GM12891 (cell line): ENCODE measurements at regions not wholly inside any gene's neighbourhood (a gene's known extent, or its start where the extent isn't known, plus 50 kb on each side); places are given as distances from the start of the nearest gene placed in this dataset.

ENCODE experiments used
- DNase-seq: peaks from one replicate; pipeline ENCODE4 v3.0.0; 2011; ENCODE audit warnings: low spot score; ENCODE audit not compliant: insufficient read length
- FAIRE-seq: peaks from 2 replicates; lab custom pipeline; 2011; peaks lifted over from hg19 to GRCh38; lab: Jason Lieb, UNC
- PAX5 ChIP-seq: IDR thresholded peaks from 2 replicates; pipeline ENCODE4 v1.6.1; 2011; ENCODE audit warnings: low read length, moderate library complexity, mild to moderate bottlenecking; ENCODE audit not compliant: insufficient read depth, severe bottlenecking
- POLR2A ChIP-seq: IDR thresholded peaks from 2 replicates; pipeline ENCODE4 v1.6.1; 2011; ENCODE audit warnings: low read depth, low read length, control low read depth
- POLR2AphosphoS5 ChIP-seq: IDR thresholded peaks from 2 replicates; pipeline ENCODE4 v1.6.1; 2011; ENCODE audit warnings: low read depth, low read length, control low read depth
- POU2F2 ChIP-seq: IDR thresholded peaks from 2 replicates; pipeline ENCODE4 v1.6.1; 2011; ENCODE audit warnings: low read depth, mild to moderate bottlenecking, control low read depth, low read length, moderate library complexity
- SPI1 ChIP-seq: IDR thresholded peaks from 2 replicates; pipeline ENCODE4 v1.6.1; 2011; ENCODE audit warnings: low read depth, low read length, control low read depth
- TAF1 ChIP-seq: IDR thresholded peaks from 2 replicates; pipeline ENCODE4 v1.6.1; 2011; ENCODE audit warnings: low read depth, low read length, control low read depth

DNA sequence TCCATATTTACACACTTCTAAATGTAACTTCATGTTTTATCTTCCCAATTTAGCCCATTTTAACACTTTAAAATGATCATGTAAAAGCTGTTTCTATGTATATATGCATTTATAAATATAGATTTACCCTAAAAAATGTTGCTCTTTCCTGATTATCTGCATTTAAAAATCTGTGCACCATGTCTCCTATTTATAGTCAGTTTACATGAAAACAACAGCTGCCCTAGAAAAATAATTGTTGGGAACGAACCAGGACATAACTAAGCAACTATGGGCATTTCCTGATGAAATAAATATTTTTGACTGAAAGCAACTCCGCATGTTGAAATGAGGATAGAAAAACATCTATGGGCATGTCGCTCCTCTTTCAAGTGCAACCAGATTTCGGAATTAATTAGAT lies 1368.2 kb downstream of the FAM181B start:
- no peak for DNase-seq
- TF ChIP-seq TAF1 (no peak), POLR2AphosphoS5 (no peak), PAX5 (no peak), POU2F2 (no peak), SPI1 (no peak), POLR2A (no peak)
- FAIRE-seq, result no peak

DNA sequence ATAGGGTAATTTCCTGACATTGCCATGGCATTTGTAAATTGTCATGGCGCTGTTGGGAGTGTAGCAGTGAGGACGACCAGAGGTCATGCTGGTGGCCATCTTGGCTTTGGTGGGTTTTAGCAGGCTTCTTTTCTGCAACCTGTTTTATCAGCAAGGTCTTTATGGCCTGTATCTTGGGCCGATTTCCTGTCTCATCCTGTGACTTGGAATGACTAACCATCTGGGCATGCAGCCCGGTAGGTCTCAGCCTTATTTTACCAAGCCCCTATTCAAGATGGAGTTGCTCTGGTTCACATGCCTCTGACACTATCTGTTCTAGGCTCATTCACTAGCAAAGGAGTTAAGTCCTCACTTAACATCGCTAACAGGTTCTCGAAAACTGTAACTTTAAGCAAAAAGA lies 1374.2 kb downstream of the FAM181B start:
- TF ChIP-seq PAX5, result no peak
- FAIRE-seq (no peak), DNase-seq (no peak)

DNA sequence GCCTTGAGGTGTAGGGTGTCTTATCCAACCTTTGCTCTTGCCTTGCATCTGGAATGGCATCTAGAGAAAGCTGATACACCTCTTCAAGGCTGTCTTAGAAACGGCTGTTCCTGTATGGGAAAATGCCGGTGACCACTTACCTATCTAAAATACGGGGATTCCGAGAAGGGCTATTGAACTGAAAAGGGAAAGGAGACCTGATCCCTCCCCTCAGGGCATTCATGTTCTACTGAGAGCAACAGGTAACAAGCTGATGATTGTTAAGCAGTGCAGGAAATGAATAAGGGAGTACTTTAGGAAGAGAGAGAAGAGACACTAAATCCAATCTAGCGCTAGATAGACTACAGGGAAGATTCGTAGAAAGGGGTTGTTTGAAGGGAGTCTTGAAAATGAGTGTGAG lies 1388.1 kb downstream of the FAM181B start:
- DNase-seq (no peak), FAIRE-seq (no peak)
- no peak for TF ChIP-seq POU2F2
- TF ChIP-seq SPI1, result no peak
- no peak for TF ChIP-seq PAX5

DNA sequence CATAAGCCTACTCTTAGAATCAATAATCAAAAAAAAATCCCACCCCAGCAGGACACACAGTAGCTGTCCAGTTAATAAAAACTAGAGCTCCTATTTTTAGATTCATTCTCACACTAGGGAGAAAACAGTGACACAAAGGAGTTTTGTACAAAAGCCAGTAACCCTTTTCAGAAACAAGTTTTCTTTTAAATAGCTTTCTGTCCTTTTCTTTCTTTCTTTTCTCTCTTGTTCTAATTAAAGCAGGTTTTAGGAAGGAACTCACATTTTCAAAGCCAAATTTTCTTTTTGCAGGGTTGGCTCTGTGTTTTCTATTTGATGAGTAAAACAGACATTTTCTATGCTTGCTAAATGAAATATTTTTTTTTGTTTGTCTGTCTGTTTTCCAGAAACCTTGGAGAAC lies 1390.7 kb downstream of the FAM181B start:
- DNase-seq, result no peak
- TF ChIP-seq SPI1 (no peak), POLR2A (no peak), PAX5 (no peak), POU2F2 (no peak), POLR2AphosphoS5 (no peak), TAF1 (no peak)

DNA sequence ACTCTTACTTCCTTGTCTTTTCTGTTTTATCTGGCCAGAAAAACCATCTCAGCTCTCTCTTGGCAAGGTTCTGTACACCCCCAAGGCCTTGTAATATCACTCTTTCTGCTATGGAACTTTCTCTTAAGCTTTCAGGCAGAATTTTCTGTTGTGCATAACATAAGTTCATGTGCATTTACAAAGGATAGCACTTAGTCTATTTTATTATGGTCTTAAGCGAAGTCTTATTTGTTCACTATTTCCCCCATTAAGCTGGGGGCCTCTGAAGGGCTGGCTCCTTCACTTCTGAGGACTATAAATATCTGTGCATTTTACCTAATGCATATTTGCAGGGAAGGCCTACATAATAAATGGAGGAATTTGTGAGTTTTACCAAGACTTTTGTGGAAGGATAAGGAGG lies 1393.4 kb downstream of the FAM181B start:
- FAIRE-seq (no peak), DNase-seq (no peak)
- TF ChIP-seq SPI1 (no peak), POLR2AphosphoS5 (no peak), POU2F2 (no peak), POLR2A (no peak), PAX5 (no peak), TAF1 (no peak)

More for the DNA sequence above, 1390.7 kb downstream of the FAM181B start:
- FAIRE-seq, result no peak

DNA sequence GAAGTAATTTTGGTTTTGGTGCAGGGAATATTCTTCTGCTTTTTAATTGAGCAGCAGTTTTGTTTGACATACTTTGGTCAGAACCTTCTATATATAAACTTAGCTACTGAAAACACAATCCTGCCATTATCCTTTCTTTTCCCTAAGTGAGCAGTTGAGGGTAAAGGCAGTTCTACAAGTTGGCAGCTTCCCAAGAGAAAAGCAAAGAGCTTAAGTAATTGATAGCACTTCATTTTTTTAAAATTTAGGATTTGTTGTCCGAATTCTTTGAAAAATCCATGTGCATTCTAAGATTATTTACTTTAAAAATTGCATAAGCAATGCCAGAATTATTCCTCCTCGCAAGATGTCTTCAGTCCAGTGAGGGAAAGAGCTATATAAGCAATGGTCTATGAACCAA lies 1394.1 kb downstream of the FAM181B start:
- no peak for FAIRE-seq
- no peak for TF ChIP-seq SPI1
- no peak for TF ChIP-seq POU2F2
- no peak for TF ChIP-seq POLR2AphosphoS5
- TF ChIP-seq POLR2A, result no peak
- TF ChIP-seq TAF1, result no peak
- TF ChIP-seq PAX5, result no peak

DNA sequence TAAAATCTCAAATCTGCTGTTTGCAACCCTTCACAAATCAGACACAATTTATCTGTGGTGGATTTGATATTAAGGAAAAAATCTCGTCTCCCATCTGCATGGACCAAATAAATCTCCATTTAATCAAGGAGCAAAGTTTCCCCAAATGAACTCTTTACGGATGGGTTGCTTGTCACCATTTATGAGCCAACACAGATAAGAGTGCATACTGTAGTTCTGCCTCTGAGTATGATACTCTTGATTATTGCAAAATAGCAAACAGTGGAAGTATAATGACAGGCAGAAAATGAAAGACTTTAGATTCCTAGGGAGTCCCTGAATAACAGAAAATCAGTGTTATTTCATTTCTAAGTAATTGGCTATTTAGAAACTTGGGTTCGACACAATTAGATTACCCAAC lies 1395.9 kb downstream of the FAM181B start:
- TF ChIP-seq POLR2AphosphoS5 (no peak), PAX5 (no peak), POLR2A (no peak), TAF1 (no peak), POU2F2 (no peak), SPI1 (no peak)
- no peak for FAIRE-seq
- DNase-seq, result no peak

More for the DNA sequence above, 1394.1 kb downstream of the FAM181B start:
- DNase-seq, result no peak

DNA sequence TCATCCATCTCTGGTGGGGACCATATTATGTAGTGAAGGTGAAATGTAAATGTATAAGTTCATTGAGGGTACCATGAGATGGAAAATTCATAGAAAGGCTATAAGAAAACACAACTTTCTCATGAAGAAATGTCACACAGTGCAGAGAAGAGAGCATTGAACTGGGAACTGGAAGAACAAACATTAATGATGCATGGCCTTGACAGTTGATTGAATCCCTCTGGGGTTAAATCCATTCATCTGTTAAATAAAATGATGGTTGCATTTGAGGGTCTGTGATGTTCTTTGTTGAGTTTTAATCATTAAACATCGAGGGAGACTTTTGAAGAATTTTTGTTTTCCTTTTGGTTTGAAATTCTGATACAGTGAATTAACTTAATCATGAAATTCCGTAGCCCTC lies 1401.4 kb downstream of the FAM181B start:
- no peak for FAIRE-seq
- no peak for DNase-seq

DNA sequence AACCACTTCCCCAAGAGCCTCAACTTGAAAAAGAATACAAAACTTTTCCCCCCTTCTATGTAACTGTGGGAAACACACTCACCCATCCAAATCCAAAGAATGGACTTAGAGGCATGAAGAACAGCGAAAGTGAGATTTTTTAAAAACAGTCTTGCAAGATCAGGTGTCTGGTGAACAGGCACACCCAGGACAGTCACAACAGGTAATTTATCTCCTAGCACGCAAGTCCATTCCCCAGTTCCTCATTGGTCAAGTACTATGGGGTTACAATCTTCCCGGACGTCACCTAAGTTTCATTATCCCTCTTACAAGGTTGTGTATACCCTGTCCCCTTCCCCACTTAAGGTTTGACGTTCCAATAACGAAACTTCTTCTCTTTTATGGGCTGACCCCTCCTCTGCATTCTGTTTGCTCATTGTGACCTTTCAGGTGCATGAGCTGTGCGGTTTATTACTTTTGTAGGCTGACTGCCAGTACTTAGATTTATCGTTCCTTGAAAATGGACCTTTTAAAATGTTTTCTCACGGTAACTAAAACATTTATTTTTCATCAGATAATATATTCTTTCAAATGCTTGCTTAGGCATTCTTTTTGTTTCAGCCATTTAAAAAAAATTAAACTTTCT lies 1401.9 kb downstream of the FAM181B start:
- no peak for TF ChIP-seq PAX5
- TF ChIP-seq SPI1, result no peak
- FAIRE-seq (no peak), DNase-seq (no peak)

More for the DNA sequence above, 1401.4 kb downstream of the FAM181B start:
- no peak for TF ChIP-seq POLR2A
- no peak for TF ChIP-seq POU2F2
- TF ChIP-seq POLR2AphosphoS5, result no peak
- no peak for TF ChIP-seq TAF1
- TF ChIP-seq PAX5, result no peak
- no peak for TF ChIP-seq SPI1

DNA sequence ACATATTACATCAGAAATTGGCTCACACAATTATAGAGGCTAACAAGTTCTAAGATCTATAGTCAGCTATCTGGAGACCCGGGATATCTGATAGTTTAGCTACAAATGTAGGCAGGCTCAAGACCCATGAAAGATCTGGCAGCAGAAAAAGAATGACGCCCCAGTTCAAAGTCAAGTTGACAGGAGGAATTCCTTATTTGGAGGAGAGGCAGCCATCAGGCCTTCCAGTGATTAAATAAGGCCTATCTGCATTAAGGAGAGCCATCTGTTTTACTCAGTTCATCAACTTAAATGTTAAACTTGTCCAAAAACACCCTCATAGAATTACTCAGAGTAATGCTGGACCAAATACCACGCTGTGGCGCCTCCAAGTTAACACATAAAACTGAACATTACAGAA lies 1402.6 kb downstream of the FAM181B start:
- no peak for DNase-seq
- no peak for FAIRE-seq
- TF ChIP-seq POLR2AphosphoS5, result no peak
- TF ChIP-seq POU2F2, result no peak
- no peak for TF ChIP-seq TAF1
- TF ChIP-seq POLR2A, result no peak
- no peak for TF ChIP-seq PAX5

DNA sequence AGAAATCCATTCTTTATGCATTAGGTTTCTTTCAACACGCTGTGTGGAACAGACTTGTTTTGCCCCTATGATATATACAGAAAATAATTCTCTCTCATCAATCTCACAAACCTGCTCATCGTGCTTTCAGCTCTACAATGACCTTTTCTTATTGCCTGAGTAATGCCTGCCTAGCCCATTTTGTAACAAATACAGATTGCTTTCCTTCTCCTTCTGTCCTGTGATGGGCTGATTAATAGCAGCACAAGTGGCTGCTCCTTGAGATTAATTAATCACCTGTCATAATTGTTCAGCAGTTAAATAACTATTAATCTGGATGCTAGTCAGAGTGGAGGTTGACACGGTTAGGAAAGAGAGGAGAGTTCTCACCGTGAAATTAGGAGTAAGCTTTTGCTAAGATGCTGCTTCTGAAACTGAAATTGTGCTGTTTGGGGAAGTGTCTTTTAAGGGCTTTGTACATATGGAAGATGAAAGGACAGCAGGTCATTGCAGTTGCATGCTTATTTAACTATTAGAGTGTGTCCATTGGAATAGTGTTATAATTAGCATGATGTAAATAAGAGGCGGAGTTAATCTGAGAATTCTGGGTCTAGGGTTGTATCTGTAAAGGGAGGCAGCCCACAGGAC lies 1430.5 kb downstream of the FAM181B start:
- no peak for DNase-seq
- TF ChIP-seq TAF1 (no peak), POLR2A (no peak), SPI1 (peak; percentile 59)
- FAIRE-seq, result no peak
